Epidermal melanocyte (primary cell): ENCODE measurements at regions not wholly inside any gene's neighbourhood (a gene's known extent, or its start where the extent isn't known, plus 50 kb on each side); places are given as distances from the start of the nearest gene placed in this dataset.
A peak's percentile ranks its signal among the peaks of the same experiment; 100 is the strongest.

Source experiments
- DNase-seq: peaks from one replicate; pipeline ENCODE4 v3.0.0; 2011; ENCODE audit warnings: low spot score; ENCODE audit not compliant: insufficient read length

- DNase-seq, result peak; percentile 77
Observed at GRCh38 chr10:78777466-78777865, 291.3 kb upstream of the ZMIZ1 start.

- DNase-seq, result no peak
Observed at GRCh38 chr10:78777867-78778266, 290.9 kb upstream of the ZMIZ1 start.

- no peak for DNase-seq
Observed at GRCh38 chr10:78778444-78779338, 290.1 kb upstream of the ZMIZ1 start.

- no peak for DNase-seq
Observed at GRCh38 chr10:78779339-78779955, 289.3 kb upstream of the ZMIZ1 start.

GRCh38 chr10:78780551-78780961 lies 288.2 kb upstream of the ZMIZ1 start:
- DNase-seq, result no peak

GRCh38 chr10:78781251-78781913 lies 287.4 kb upstream of the ZMIZ1 start:
- DNase-seq, result no peak

- no peak for DNase-seq
Observed at GRCh38 chr10:78781991-78782390, 286.8 kb upstream of the ZMIZ1 start.

- no peak for DNase-seq
Observed at GRCh38 chr10:78782441-78782840, 286.3 kb upstream of the ZMIZ1 start.

GRCh38 chr10:78783753-78784152 lies 285.0 kb upstream of the ZMIZ1 start:
- DNase-seq, result no peak

- DNase-seq, result no peak
Observed at GRCh38 chr10:78784546-78784945, 284.2 kb upstream of the ZMIZ1 start.

GRCh38 chr10:78785066-78785465 lies 283.7 kb upstream of the ZMIZ1 start:
- DNase-seq, result no peak

- no peak for DNase-seq
Observed at GRCh38 chr10:78785991-78786390, 282.8 kb upstream of the ZMIZ1 start.

- no peak for DNase-seq
Observed at GRCh38 chr10:78787125-78787524, 281.6 kb upstream of the ZMIZ1 start.

- no peak for DNase-seq
Observed at GRCh38 chr10:78794736-78795455, 273.9 kb upstream of the ZMIZ1 start.

- no peak for DNase-seq
Observed at GRCh38 chr10:78798976-78799730, 269.6 kb upstream of the ZMIZ1 start.

GRCh38 chr10:78800006-78800405 lies 268.8 kb upstream of the ZMIZ1 start:
- DNase-seq, result no peak

GRCh38 chr10:78800535-78801320 lies 268.0 kb upstream of the ZMIZ1 start:
- no peak for DNase-seq

- no peak for DNase-seq
Observed at GRCh38 chr10:78802431-78802830, 266.3 kb upstream of the ZMIZ1 start.

GRCh38 chr10:78802866-78803265 lies 265.9 kb upstream of the ZMIZ1 start:
- no peak for DNase-seq

GRCh38 chr10:78803710-78804109 lies 265.1 kb upstream of the ZMIZ1 start:
- DNase-seq, result no peak
